PC-3 (cell line): ENCODE measurements at regions not wholly inside any gene's neighbourhood (a gene's known extent, or its start where the extent isn't known, plus 50 kb on each side); places are given as distances from the start of the nearest gene placed in this dataset.

Experiments used
- EZH2phosphoT487 ChIP-seq: fragments of 300-600 bp; sonication (generic); IDR thresholded peaks from 2 replicates; pipeline ENCODE4 v1.6.1; 2018; ENCODE audit warnings: mild to moderate bottlenecking, antibody characterized with exemption, low read length, borderline replicate concordance
- TF ChIP-seq, protein P1 (sequence below): fragments of 300-600 bp; sonication (generic); conservative IDR thresholded peaks from 2 replicates; pipeline ENCODE4 v1.5.1; 2017; ENCODE audit warnings: antibody characterized with exemption, low read depth, mild to moderate bottlenecking, low read length

DNA sequence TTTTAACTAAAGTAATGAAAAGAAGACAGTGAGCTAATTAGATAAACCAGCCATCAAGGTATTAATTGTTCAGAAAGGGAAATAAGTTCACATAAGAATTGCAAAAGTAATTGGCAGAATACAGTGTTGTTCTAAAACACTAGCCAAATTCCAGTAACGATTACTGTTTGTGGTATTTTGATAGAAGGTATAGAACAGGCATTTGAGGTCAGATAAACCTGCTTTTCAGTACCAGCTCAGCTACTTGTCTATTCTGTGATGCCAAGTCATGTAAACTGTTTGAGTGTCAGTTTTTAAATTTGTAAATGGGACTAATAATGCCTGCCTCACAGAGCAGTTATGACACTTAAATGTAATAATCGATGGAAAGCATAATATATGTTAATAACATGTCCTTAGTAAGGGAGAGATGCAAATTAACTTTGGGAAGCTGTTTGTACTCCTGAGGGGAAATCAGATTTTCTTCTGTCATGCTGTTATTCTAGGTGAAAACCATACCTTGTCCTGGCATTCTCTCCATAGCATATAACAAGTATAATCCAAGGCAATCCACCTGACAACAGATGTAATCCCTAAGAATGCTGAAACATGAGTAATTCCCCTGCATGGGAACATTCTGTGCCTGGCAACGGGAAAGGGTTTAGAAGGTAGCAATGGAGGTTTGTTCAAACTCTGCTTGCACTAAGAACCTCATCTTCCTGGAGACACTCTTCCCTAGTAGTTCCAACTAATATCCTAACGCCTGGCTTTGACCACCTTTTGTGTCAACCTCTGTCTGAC lies 509.5 kb upstream of the PAPPA start:
- TF ChIP-seq, protein P1, sequence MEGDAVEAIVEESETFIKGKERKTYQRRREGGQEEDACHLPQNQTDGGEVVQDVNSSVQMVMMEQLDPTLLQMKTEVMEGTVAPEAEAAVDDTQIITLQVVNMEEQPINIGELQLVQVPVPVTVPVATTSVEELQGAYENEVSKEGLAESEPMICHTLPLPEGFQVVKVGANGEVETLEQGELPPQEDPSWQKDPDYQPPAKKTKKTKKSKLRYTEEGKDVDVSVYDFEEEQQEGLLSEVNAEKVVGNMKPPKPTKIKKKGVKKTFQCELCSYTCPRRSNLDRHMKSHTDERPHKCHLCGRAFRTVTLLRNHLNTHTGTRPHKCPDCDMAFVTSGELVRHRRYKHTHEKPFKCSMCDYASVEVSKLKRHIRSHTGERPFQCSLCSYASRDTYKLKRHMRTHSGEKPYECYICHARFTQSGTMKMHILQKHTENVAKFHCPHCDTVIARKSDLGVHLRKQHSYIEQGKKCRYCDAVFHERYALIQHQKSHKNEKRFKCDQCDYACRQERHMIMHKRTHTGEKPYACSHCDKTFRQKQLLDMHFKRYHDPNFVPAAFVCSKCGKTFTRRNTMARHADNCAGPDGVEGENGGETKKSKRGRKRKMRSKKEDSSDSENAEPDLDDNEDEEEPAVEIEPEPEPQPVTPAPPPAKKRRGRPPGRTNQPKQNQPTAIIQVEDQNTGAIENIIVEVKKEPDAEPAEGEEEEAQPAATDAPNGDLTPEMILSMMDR = no peak
- no peak for TF ChIP-seq EZH2phosphoT487
